HG03103 (cell line): ENCODE measurements at regions not wholly inside any gene's neighbourhood (a gene's known extent, or its start where the extent isn't known, plus 50 kb on each side); places are given as distances from the start of the nearest gene placed in this dataset.

Experiments
- ATAC-seq: cut with Tn5 transposase; IDR thresholded peaks from one replicate; pipeline ENCODE4 v1.9.1; 2021; ENCODE audit warnings: low read depth; ENCODE audit not compliant: unreplicated experiment

GRCh38 chr5:158559643-158560042, 540.1 kb downstream of the EBF1 start:
- ATAC-seq: no peak

GRCh38 chr5:158559066-158559465, 540.6 kb downstream of the EBF1 start:
- ATAC-seq: no peak

GRCh38 chr5:158553962-158554336, 545.8 kb downstream of the EBF1 start:
- no peak for ATAC-seq

- ATAC-seq: no peak
Observed at GRCh38 chr5:158553195-158553961, 546.3 kb downstream of the EBF1 start.

- no peak for ATAC-seq
Observed at GRCh38 chr5:158552241-158552640, 547.5 kb downstream of the EBF1 start.

- no peak for ATAC-seq
Observed at GRCh38 chr5:158549311-158549710, 550.4 kb downstream of the EBF1 start.

GRCh38 chr5:158546748-158547147, 553.0 kb downstream of the EBF1 start:
- ATAC-seq: no peak

- no peak for ATAC-seq
Observed at GRCh38 chr5:158545949-158546530, 553.7 kb downstream of the EBF1 start.

GRCh38 chr5:158544388-158545339, 555.1 kb downstream of the EBF1 start:
- ATAC-seq: no peak

- no peak for ATAC-seq
Observed at GRCh38 chr5:158543539-158544387, 556.0 kb downstream of the EBF1 start.

- ATAC-seq: no peak
Observed at GRCh38 chr5:158541536-158542297, 558.0 kb downstream of the EBF1 start.

- no peak for ATAC-seq
Observed at GRCh38 chr5:158538506-158539074, 561.1 kb downstream of the EBF1 start.

- no peak for ATAC-seq
Observed at GRCh38 chr5:158537366-158537765, 562.4 kb downstream of the EBF1 start.

GRCh38 chr5:158534203-158534602, 565.5 kb downstream of the EBF1 start:
- ATAC-seq: no peak

- ATAC-seq: no peak
Observed at GRCh38 chr5:158532739-158533138, 567.0 kb downstream of the EBF1 start.

- no peak for ATAC-seq
Observed at GRCh38 chr5:158531860-158532259, 567.9 kb downstream of the EBF1 start.

- no peak for ATAC-seq
Observed at GRCh38 chr5:158530115-158530514, 569.6 kb downstream of the EBF1 start.

GRCh38 chr5:158529454-158529853, 570.3 kb downstream of the EBF1 start:
- ATAC-seq: no peak

GRCh38 chr5:158525663-158526062, 574.1 kb downstream of the EBF1 start:
- no peak for ATAC-seq
